Progenitor cell of endocrine pancreas (in vitro differentiated cells): ENCODE measurements at regions not wholly inside any gene's neighbourhood (a gene's known extent, or its start where the extent isn't known, plus 50 kb on each side); places are given as distances from the start of the nearest gene placed in this dataset.

Experiments used
- DNase-seq: peaks from one replicate; pipeline ENCODE4 v3.0.0; 2021; ENCODE audit warnings: low spot score; ENCODE audit not compliant: unreplicated experiment
- H3K27ac Mint-ChIP-seq: 2 replicates; pipeline ENCODE4 v1.8.0; 2021; ENCODE audit warnings: mild to moderate bottlenecking, moderate library complexity, mixed read lengths
- H3K27me3 Mint-ChIP-seq: 2 replicates; pipeline ENCODE4 v1.8.0; 2021; ENCODE audit warnings: mixed read lengths
- H3K36me3 Mint-ChIP-seq: 2 replicates; pipeline ENCODE4 v1.8.0; 2022; ENCODE audit warnings: mixed read lengths; ENCODE audit not compliant: insufficient read depth
- H3K4me1 Mint-ChIP-seq: 2 replicates; pipeline ENCODE4 v1.8.0; 2021; ENCODE audit warnings: low read depth, mixed read lengths
- H3K4me3 Mint-ChIP-seq: 2 replicates; pipeline ENCODE4 v1.8.0; 2021; ENCODE audit warnings: low read depth, mild to moderate bottlenecking, moderate library complexity, mixed read lengths
- H3K9me3 Mint-ChIP-seq: 2 replicates; pipeline ENCODE4 v1.8.0; 2021; ENCODE audit warnings: low read depth, mixed read lengths
- CTCF ChIP-seq: fragments of 200-600 bp; sonication (generic); IDR thresholded peaks from one replicate; pipeline ENCODE4 v1.5.0; 2021; ENCODE audit warnings: antibody characterized with exemption, mild to moderate bottlenecking; ENCODE audit not compliant: unreplicated experiment

- Mint-ChIP-seq H3K4me1 (no peaks in the 10 kb centered on the region), H3K4me3 (no peak overlapping the region), H3K27me3 (no peaks in the 10 kb centered on the region), H3K27ac (no peak overlapping the region), H3K9me3 (no peaks in the 10 kb centered on the region), H3K36me3 (no peaks in the 10 kb centered on the region)
- no peak for TF ChIP-seq CTCF
- DNase-seq = no peak
Observed at GRCh38 chr3:106420628-106421027, 551.8 kb upstream of the CBLB start.

- H3K36me3 Mint-ChIP-seq = no peaks in the 10 kb centered on the region
- H3K27ac Mint-ChIP-seq = no peak overlapping the region
- no peak overlapping the region for H3K4me3 Mint-ChIP-seq
- H3K27me3 Mint-ChIP-seq = no peaks in the 10 kb centered on the region
- TF ChIP-seq CTCF = no peak
- H3K4me1 Mint-ChIP-seq = no peaks in the 10 kb centered on the region
- DNase-seq = no peak
- H3K9me3 Mint-ChIP-seq = no peaks in the 10 kb centered on the region
Observed at GRCh38 chr3:106421426-106421825, 552.6 kb upstream of the CBLB start.

GRCh38 chr3:106421909-106422308 is 553.1 kb upstream of the CBLB start:
- H3K9me3 Mint-ChIP-seq = no peaks in the 10 kb centered on the region
- no peaks in the 10 kb centered on the region for H3K36me3 Mint-ChIP-seq
- no peaks in the 10 kb centered on the region for H3K4me1 Mint-ChIP-seq
- DNase-seq = no peak
- H3K27ac Mint-ChIP-seq = no peak overlapping the region
- H3K4me3 Mint-ChIP-seq = no peak overlapping the region
- no peaks in the 10 kb centered on the region for H3K27me3 Mint-ChIP-seq
- TF ChIP-seq CTCF = no peak

GRCh38 chr3:106423321-106424225 is 554.8 kb upstream of the CBLB start:
- H3K27me3 Mint-ChIP-seq = no peaks in the 10 kb centered on the region
- H3K4me1 Mint-ChIP-seq = no peaks in the 10 kb centered on the region
- no peaks in the 10 kb centered on the region for H3K9me3 Mint-ChIP-seq
- H3K36me3 Mint-ChIP-seq = no peaks in the 10 kb centered on the region
- no peak overlapping the region for H3K4me3 Mint-ChIP-seq
- no peak for DNase-seq
- no peak for TF ChIP-seq CTCF
- H3K27ac Mint-ChIP-seq = no peak overlapping the region

- no peak overlapping the region for H3K4me3 Mint-ChIP-seq
- H3K27me3 Mint-ChIP-seq = no peaks in the 10 kb centered on the region
- H3K36me3 Mint-ChIP-seq = no peaks in the 10 kb centered on the region
- TF ChIP-seq CTCF = no peak
- DNase-seq = no peak
- H3K4me1 Mint-ChIP-seq = no peaks in the 10 kb centered on the region
- H3K27ac Mint-ChIP-seq = no peak overlapping the region
- no peaks in the 10 kb centered on the region for H3K9me3 Mint-ChIP-seq
Observed at GRCh38 chr3:106425026-106425425, 556.2 kb upstream of the CBLB start.
